Left ventricle myocardium superior (tissue), 1 donor: ENCODE measurements at regions not wholly inside any gene's neighbourhood (a gene's known extent, or its start where the extent isn't known, plus 50 kb on each side); places are given as distances from the start of the nearest gene placed in this dataset.
A peak's percentile ranks its signal among the peaks of the same experiment; 100 is the strongest.

Source experiments
- ATAC-seq: fragments of 200-7000 bp; cut with Tn5 transposase; one replicate; pipeline ENCODE4 v1.9.1; 2020; ENCODE audit warnings: mild to moderate bottlenecking, moderate library complexity
- DNase-seq: peaks from one replicate; pipeline ENCODE4 v3.0.0-alpha.2; 2020
- intact Hi-C: fragments of 100-400 bp; cut with micrococcal nuclease; formaldehyde crosslinking; loops from one replicate; pipeline ENCODE4 v1.11.0; 2022
- donor health status: DM: no; HTN: yes; CAD: no; lungs with severe emphysema.

- ATAC-seq (peak; percentile 89), DNase-seq (peak; percentile 56)
- intact Hi-C loops, result no loop called here
Measured at GRCh38 chr16:63617990-63618763, 1503.7 kb downstream of the CDH11 start.

- intact Hi-C loops, result no loop called here
- DNase-seq (peak; percentile 68), ATAC-seq (peak; percentile 88)
Measured at GRCh38 chr16:63617047-63617989, 1504.5 kb downstream of the CDH11 start.

- ATAC-seq (no peak), DNase-seq (no peak)
- intact Hi-C loops, result no loop called here
Measured at GRCh38 chr16:63614429-63614828, 1507.4 kb downstream of the CDH11 start.

- no peak for DNase-seq
- no peak for ATAC-seq
- intact Hi-C loops, result no loop called here
Measured at GRCh38 chr16:63613701-63614100, 1508.2 kb downstream of the CDH11 start.

- intact Hi-C loops, result no loop called here
- ATAC-seq, result no peak
- no peak for DNase-seq
Measured at GRCh38 chr16:63612462-63613227, 1509.2 kb downstream of the CDH11 start.

GRCh38 chr16:63606778-63607177 is 1515.1 kb downstream of the CDH11 start:
- DNase-seq (no peak), ATAC-seq (no peak)
- intact Hi-C loops, result no loop called here

GRCh38 chr16:63602206-63602927 is 1519.5 kb downstream of the CDH11 start:
- no peak for ATAC-seq
- DNase-seq, result no peak
- intact Hi-C loops, result no loop called here

- no peak for DNase-seq
- intact Hi-C loops, result no loop called here
- ATAC-seq, result peak; percentile 20
Measured at GRCh38 chr16:63596716-63597115, 1525.1 kb downstream of the CDH11 start.

- no peak for DNase-seq
- no peak for ATAC-seq
- intact Hi-C loops, result no loop called here
Measured at GRCh38 chr16:63592852-63593251, 1529.0 kb downstream of the CDH11 start.

- DNase-seq, result peak; percentile 70
- peak; percentile 98 for ATAC-seq
- intact Hi-C loops, result no loop called here
Measured at GRCh38 chr16:63581570-63581969, 1540.3 kb downstream of the CDH11 start.

- ATAC-seq, result no peak
- intact Hi-C loops, result no loop called here
- no peak for DNase-seq
Measured at GRCh38 chr16:63578791-63579190, 1542.6 kb upstream of the CDH8 start.

- DNase-seq (no peak), ATAC-seq (no peak)
- intact Hi-C loops, result no loop called here
Measured at GRCh38 chr16:63577891-63578290, 1541.7 kb upstream of the CDH8 start.

GRCh38 chr16:63575041-63575440 is 1538.8 kb upstream of the CDH8 start:
- intact Hi-C loops, result no loop called here

GRCh38 chr16:63568164-63568563 is 1531.9 kb upstream of the CDH8 start:
- DNase-seq, result no peak
- ATAC-seq, result no peak
- intact Hi-C loops, result no loop called here

More at GRCh38 chr16:63575041-63575440, 1538.8 kb upstream of the CDH8 start:
- ATAC-seq (no peak), DNase-seq (no peak)

- ATAC-seq (no peak), DNase-seq (no peak)
- intact Hi-C loops, result no loop called here
Measured at GRCh38 chr16:63563819-63564505, 1527.7 kb upstream of the CDH8 start.

- intact Hi-C loops, result no loop called here
- ATAC-seq (no peak), DNase-seq (no peak)
Measured at GRCh38 chr16:63553980-63554379, 1517.7 kb upstream of the CDH8 start.

GRCh38 chr16:63539276-63539675 is 1503.0 kb upstream of the CDH8 start:
- DNase-seq, result no peak
- ATAC-seq, result no peak
- intact Hi-C loops, result no loop called here

GRCh38 chr16:63530974-63531373 is 1494.7 kb upstream of the CDH8 start:
- peak; percentile 93 for ATAC-seq
- intact Hi-C loops, result no loop called here
- DNase-seq, result peak; percentile 34
